GM19351 (cell line): ENCODE measurements at regions not wholly inside any gene's neighbourhood (a gene's known extent, or its start where the extent isn't known, plus 50 kb on each side); places are given as distances from the start of the nearest gene placed in this dataset.
"Not testable (repeated sequence)": the region's sequence is repeated elsewhere in the genome, so short reads cannot be mapped to it uniquely, and the experiment has no call there.

ENCODE experiments used
- ATAC-seq: cut with Tn5 transposase; IDR thresholded peaks from one replicate; pipeline ENCODE4 v1.9.1; 2021; ENCODE audit warnings: mild to moderate bottlenecking, moderate library complexity; ENCODE audit not compliant: unreplicated experiment

DNA sequence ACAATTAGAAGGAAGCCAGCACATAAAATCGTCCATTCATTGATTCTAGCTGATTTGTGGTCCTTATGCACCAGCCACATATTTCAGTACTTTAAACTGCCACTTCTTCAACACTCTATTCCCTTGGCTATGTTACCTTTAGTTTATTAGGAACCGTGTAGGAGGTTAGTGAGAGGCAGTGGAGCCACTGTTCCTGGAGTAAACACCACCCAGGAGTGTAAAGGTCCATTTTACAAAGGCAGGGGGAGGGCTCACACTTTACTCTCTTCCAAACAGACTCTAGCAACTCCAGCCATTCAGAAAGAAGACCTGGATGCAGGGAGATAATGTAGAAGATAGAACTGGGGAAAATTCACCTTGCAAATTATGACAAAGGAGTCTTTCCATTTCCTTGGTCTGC is 170.2 kb upstream of the RPS23 start:
- ATAC-seq: no peak

DNA sequence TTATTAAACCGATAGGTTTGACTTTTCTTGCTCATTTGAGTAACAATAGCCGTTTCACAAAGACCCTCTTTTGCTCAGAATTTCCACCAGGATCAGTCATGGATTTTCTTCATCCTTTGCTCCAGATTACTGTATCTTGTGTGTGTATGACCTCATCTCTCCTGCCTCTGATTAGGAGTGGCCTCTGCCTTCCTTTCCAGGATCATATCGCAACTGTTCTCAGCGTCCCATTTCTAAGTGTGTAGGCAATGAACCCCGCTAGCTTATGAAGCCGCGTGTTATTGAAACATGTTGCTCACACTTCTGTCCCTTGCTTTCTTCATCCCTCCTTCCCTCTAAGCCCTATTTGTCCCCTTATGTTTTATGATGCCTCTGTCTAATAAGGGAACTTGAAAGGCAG is 169.8 kb upstream of the RPS23 start:
- ATAC-seq: no peak

- ATAC-seq: no peak
Observed at GRCh38 chr5:82446809-82447208, 168.7 kb upstream of the RPS23 start.

- no peak for ATAC-seq
Observed at GRCh38 chr5:82445726-82446335, 167.7 kb upstream of the RPS23 start.

- no peak for ATAC-seq
Observed at GRCh38 chr5:82439750-82440445, 161.7 kb upstream of the RPS23 start.

DNA sequence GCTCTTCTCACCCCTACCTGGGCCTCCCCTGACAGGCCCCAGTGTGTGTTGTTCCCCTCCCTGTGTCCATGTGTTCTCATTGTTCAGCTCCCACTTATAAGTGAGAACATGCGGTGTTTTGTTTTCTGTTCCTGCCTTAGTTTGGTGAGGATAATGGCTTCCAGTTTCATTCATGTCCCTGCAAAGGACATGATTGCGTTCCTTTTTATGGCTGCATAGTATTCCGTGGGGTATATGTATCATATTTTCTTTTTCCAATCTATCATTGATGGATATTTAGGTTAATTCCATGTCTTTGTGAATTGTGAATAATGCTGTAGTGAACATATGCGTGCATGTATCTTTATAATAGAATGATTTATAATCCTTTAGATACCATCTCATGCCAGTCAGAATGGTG is 159.4 kb upstream of the RPS23 start:
- not testable (repeated sequence) for ATAC-seq

- no peak for ATAC-seq
Observed at GRCh38 chr5:82436291-82436690, 158.1 kb upstream of the RPS23 start.

GRCh38 chr5:82434696-82435660 is 156.8 kb upstream of the RPS23 start:
- ATAC-seq: not testable (repeated sequence)

DNA sequence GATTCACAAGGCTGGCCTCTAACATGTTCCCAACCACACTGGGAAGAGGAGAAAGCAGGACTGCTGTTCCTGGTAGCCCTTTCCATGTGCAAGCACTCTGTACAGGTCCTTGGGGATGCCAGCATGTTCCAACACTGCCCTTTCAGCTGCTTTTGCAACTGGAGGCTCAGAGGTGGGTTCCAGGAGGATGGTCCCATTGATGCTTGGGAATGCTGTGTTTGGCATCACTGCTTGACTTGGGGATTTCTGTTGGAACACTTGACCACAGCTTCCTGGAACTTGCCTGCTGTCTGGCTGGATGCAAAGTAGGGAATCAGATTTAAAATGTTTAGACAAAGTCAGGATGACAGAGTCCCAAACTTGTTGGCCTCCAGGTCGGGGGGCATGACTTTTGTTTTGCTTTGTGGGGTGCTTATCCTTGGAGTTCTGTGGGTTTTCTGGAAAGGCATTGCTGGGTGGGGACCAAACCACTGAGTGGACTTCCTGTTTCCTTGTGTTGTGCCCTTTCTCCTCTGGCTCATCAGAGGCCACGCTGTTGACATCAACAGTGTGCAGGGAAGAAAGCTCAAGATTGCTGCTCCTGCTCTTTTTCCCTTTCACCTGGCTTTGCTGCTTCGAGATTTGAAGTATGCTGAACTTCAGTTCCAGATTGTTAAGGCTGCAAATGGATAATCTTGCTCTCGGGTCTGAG is 148.5 kb upstream of the RPS23 start:
- no peak for ATAC-seq

DNA sequence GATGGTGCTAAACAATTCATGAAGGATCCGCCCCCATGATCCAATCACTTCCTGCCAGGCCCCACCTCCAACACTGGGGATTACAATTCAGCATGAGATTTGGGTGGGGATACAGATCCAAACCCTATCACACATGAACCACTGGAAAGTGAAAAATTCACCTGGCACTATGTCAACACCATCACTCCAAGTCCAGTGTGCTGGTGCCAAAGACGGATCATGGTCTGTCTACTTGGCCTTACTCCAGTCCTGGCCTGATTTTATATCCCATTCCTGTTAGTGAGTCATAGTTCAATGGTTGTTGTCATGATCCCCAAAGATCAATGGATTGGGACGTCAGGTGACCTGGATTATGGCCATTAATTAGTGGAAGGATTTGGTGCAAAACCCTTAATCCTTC is 147.4 kb upstream of the RPS23 start:
- no peak for ATAC-seq

GRCh38 chr5:82424211-82424610 is 146.1 kb upstream of the RPS23 start:
- ATAC-seq: no peak

DNA sequence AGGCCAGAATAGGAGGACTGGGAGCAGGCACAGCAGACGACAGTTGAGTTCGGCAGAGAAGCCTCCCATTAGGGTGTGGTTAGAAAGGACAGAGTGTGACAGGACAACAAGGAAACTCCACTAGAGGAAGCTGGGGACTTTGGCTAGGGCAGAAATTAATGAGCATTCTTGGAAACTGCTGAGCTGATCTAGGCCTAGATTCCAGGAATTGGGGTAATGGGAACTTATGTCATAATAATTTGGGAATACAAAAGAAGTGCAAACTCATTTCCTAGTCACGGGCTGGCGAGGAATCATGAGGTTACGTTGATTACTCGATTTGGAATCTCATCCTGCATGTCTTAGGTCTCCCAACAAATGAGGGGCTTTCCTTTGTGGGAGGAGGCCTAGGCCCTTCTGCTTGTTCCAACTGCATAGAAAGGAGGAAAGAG is 144.6 kb upstream of the RPS23 start:
- no peak for ATAC-seq

- no peak for ATAC-seq
Observed at GRCh38 chr5:82422001-82422740, 144.0 kb upstream of the RPS23 start.

GRCh38 chr5:82421119-82421518 is 143.0 kb upstream of the RPS23 start:
- no peak for ATAC-seq

- ATAC-seq: not testable (repeated sequence)
Observed at GRCh38 chr5:82420524-82420923, 142.4 kb upstream of the RPS23 start.

DNA sequence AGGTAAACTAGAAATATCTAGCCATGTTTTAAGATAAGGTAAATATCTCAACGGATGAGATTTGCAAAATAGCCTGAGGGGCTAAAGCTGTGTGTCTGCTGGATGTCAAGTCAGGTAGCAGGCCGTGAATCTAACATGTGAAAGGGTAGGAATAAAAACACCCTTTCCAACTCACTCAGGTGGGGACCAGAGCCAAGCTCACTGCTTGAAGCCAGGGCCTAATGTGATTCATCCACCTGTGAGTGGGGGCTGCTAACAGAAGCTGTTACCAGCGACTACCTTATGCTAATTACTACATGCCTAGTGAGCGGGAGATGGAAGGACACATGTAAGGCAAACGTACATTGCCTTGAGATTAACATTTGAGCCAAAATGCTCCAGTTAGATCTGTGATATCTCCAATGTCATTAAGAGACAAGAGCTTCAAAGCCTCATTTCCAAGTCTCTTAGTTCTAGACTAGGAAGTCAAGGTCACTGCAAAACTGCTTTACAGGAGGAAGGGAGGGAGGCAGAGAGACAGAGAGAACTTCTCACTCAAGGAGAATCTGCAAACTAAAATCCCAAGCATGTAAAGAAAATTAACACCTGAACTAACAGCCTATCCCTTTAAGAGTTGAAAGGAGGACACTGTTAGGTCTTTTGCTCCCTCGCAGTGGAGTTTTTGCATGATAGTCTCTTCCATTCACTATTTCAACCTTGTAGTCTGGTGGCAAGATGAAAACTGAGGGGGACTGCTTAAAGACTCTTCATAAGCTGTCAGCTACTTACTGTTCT is 141.6 kb upstream of the RPS23 start:
- no peak for ATAC-seq

GRCh38 chr5:82418608-82418950 is 140.4 kb upstream of the RPS23 start:
- no peak for ATAC-seq

DNA sequence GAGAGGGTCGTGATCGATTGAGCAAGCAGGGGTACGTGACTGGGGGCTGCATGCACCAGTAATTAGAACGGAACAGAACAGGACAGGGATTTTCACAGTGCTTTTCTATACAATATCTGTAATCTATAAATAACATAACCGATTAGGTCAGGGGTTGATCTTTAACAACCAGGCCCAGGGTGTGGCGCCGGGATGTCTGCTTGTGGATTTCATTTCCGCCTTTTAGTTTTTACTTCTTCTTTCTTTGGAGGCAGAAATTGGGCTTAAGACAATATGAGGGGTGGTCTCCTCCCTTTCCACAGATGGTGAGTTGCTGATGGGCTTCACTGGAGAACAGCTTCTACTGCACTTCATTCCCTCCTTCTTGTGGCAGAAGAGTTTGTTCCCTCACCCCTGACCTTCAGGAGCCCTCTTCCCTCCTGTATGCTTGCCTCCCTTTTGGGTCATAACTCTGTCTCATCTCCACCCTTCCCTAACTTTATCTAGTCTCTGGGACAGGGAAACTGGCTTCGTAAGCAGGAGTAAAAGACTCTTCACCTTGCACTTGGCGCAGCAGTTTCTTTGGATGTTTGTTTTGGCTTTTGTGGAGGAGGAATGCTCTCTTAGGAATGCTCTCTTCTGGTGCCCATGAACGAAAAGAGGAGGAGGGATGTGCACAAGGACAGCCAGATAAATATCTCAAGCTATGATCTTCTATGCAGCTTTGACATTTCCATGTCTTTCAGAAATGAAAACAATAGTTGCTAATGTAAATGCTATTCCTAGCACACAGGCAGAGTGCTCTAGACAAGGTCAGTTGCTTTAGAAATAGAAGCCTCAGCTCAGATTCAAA is 139.8 kb upstream of the RPS23 start:
- no peak for ATAC-seq

GRCh38 chr5:82416512-82416911 is 138.4 kb upstream of the RPS23 start:
- ATAC-seq: no peak
